Stimulated activated CD8-positive, alpha-beta memory T cell treated with anti-CD3 and anti-CD28 coated beads, Interleukin-15, amount 100 ng/mL, for 24 hours (primary cell): ENCODE measurements at regions not wholly inside any gene's neighbourhood (a gene's known extent, or its start where the extent isn't known, plus 50 kb on each side); places are given as distances from the start of the nearest gene placed in this dataset.
"Not testable (repeated sequence)": the region's sequence is repeated elsewhere in the genome, so short reads cannot be mapped to it uniquely, and the experiment has no call there.

Experiments
- DNase-seq: peaks from one replicate; pipeline ENCODE4 v3.0.0-alpha.2; 2020; ENCODE audit warnings: low read depth

DNA sequence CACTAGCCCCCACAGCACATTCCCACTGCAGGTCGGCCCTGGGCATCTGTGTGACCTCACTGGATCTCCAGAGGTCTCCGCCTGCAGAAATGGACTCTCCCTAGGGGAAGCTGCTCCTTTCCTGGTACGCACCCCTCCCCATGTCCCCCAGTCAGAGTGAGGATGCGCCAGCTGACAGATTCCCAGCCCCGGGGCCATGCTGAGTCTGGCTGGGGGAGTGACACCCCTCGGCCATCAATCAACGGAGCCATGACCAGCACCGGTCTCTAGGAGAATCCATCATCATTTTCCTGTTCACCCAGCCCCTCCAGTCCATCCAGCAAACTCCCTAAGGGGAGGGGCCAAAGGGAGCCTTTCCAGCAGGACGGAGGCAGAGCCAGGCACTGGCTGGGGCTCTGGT, 68.7 kb upstream of the PAX7 start:
- DNase-seq, result no peak

- DNase-seq, result no peak
Observed at GRCh38 chr1:18564676-18565075, 66.0 kb upstream of the PAX7 start.

DNA sequence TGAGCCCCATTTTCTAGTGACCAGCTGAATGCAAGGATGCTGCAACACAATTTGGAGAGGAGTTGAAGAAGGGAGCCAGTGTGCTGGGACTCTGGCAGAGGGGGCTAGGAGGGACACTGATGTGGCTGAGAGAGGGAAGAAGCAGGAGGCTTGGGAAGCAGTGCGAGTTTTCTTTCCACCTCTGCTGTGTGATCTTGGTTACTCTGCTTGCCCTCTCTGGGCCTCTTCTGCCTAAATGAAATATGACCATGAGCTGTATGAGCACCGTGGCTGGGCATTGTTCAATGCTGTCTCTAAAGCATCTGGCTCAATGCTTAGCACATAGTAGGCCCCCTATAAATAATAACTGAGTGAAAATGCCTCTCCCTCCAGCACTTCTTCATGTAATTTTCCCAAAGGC, 65.3 kb upstream of the PAX7 start:
- DNase-seq, result no peak

DNA sequence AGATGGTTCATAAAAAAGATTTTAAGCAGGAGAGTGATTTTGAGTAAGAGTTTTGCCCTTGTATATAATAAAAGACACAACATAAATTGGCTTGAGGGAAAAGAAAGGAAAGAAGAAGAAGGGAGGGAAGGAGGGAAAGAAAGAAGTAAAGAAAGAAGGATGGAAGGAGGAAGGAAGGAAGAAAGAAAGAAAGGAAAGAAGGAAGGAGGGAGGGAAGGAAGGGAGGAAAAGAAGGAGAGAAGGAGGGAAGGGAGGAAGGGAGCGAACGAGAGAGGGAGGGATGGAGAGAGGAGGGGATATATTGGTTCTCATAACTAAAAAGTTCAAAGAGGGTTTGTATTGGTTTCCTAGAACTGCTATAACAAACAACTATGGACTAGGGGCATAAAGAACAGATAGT, 62.2 kb upstream of the PAX7 start:
- DNase-seq, result no peak

DNA sequence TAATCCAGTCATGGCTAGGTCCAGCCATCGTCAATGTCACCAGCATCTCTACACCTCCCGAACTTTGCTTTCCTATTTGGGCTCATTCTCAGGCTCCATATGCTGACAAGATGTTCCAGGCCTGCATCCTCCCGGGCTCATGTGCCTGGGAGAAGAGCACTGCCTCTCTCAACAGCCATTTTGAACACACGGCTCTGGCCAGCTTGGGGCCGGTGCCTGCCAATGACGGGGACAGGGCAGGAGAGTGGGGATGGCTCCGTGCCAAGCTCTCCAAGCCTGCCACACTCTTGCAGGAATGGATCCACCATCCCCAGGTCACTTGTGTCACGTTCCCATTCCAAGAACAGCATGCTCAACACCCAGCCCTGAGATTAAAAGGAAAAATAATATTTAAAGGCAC, 61.4 kb upstream of the PAX7 start:
- DNase-seq, result no peak

DNA sequence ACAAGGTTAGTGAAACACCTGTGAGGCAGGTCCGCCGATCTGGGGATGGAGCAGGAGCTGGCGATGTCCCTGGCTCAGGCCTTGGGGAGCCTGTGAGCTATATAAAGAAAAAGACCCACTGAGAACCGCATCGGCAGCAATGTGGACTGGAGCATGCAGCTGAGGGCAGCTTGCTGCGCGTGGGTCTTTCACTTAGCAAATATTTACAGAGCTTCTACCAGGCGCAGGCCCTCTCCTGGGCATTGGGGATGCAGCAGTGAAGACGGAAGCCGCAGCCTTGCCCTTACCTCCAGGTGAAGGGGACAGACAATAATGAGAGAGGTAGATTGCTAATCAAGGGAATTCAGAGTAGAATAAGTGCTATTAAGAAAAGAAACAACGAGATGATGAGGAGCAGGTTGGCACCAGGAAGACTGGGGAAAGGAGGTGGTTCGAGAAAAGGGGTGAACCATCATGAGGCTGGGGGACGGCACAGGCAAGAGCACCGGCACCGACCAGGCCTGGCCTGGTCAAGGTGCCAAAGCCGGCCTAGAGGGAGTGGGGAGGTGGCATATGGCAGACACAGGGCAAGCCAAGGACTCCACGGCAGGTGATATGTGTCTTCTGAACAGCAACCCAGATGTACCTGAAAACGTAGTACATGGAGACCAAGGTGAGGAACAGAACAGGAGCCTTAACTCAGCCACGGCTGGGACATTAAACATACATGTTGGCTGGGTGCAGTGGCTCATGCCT, 60.7 kb upstream of the PAX7 start:
- no peak for DNase-seq

DNA sequence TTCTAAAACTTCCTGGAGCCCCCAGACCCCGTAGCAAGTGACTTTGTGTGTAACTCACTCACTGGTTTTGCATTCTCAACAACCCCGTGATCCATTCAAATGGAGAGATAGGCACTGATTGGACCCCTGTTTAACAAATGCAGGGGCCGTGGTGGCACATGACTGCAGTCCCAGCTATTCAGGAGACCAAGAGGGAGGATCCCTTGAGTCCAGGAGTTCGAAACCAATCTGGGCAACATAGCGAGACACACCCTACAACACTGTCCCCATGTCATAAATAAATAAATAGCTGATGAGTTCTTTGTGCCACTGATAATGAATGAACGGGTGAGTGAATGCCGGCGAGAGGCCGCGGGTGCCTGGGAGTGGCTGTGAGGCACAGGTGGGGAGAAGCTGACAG, 59.4 kb upstream of the PAX7 start:
- no peak for DNase-seq

DNA sequence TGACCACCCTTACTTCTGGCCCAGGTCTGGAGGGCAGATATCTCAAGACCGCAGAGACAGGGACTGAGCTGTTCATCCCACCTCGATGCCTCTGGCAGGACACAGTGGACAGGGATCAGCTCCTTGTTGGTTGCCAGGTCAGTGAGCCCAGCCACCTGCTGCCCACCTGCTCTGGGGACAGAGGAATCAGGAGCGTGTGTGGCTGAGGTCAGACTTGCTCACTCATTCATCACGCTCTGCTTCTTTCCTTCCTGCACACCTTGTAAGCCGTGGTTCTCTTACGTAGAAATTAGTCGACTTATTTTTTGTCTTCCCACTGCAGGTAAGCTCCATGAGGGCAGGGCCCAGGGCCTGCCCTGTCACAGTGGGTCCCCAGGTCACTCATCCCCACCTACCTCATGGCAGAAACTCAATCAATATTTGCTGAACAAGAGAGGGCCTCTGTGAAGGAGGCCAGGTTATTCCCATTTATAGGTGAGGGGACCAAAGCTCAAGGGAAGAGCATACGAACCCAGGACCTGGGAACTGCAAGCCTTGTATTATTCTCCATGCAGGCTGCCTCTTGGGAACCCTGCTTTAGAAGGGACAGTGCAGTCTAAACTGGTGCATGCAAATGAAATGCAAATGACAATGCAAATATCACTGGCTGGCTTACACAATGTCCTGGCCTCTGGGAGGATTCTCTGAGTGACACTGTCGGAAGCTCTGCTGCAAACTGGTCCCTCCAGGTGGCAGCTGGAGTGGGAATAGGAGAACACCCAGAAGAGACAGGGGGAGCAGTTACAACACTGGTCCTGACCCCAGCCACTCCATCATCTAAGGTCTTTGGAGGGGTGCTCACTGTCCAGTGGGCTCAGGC, 58.4 kb upstream of the PAX7 start:
- no peak for DNase-seq

DNA sequence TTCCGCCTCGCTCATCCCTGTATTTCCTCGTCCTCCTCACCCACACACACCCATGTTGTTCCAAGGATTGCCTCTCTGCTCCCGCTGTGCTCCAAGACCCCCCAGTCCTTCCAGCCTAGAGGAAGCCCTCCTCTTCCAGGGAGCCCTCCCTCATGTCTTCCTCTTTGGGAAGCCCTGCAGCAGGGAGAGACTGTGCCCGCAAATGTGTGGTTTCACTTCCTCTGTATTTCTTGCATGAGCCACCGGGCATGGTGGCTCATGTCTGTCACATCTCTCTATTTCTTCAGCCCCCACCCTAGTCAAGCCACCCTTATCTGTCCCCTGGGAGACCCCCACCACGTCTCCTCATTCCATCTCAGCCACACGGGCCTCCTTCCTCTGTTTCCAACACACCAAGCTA, 57.5 kb upstream of the PAX7 start:
- no peak for DNase-seq

GRCh38 chr1:18574754-18575153, 55.9 kb upstream of the PAX7 start:
- DNase-seq, result no peak

DNA sequence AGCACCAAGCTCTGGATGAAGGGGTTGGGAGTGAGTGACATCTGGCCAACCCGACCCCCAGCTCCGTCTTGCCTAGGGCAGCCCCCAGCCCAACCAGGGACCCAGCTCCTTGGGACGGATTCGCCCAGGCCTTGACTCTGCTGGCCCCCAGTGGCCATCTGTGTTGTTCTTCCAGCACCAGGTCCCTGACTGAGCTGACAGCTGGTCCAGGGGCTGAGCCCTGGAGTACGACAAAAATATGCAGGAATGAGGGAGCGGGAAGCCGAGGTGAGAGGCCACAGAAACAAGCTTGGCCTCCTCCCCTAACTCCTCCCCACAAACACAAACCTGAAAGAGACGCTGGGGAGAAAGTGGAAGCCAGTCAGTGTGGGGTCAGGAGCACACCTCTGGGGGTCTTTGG, 55.0 kb upstream of the PAX7 start:
- peak; percentile 23 for DNase-seq

DNA sequence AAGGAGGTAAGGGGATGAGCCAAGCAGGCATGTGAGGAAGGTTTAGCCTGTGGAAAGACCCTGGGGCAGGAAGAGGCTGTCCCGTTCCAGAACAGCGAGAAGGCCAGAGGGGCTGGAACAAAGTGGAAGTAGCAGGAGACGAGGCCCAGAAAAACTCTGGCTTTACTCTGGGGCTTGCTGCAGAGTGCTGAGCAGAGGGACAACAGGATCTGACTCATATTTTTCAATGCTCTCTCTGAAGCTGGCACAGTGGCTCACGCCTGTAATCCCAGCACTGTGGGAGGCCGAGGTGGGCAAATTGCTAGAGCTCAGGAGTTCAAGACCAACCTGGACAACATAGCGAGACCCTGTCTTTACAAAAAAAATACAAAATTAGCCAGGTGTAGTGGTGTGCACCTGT, 52.4 kb upstream of the PAX7 start:
- DNase-seq, result no peak

DNA sequence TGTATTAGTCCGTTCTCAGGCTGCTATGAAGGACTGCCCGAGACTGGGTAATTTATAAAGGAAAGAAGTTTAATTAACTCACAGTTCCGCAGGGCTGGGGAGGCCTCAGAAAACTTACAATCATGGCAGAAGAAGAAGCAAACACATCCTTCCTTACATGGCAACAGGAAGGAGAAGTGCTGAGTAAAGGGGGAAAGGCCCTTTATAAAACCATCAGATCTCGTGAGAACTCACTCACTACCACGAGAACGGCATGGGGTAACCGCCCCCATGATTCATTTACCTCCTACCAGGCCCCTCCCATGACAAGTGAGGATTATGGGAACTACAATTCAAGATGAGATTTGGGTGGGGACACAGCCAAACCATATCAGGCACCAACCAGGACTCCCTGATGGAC, 51.4 kb upstream of the PAX7 start:
- not testable (repeated sequence) for DNase-seq

- no peak for DNase-seq
Observed at GRCh38 chr1:18580047-18580446, 50.6 kb upstream of the PAX7 start.

DNA sequence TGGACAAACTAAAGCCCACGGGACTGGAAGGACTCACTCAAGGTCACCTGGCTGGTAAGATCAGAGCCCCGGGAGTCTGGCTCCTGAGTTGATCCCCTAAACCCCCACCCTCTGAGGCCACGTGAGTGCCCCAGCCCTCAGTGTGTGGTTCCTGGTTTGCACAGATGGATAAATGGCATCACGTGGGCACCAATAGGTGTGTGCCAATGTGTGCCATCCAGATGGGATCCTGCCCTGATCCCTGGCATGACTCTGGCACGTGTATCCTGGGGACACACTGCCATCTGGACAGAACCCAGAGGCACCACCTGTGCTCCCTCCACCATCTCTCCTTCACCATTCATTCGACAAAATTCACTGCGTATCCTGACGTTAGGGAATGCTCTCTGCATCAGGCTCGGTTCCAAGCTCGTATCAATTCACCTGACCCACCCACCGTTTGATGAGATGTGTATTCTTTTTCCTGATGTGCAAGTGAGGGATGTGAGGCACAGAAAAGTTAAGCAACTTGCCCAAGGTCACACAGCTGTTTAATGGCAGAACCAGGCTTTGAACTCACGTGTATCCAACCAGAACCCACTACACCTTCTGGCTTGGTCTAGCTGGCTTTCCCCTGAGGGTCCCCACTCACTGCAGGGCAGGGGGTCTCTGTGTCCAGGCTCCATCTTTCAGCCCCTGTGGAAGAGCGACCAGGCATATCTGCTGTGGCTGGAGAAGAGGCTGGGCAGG, 49.8 kb upstream of the PAX7 start:
- DNase-seq, result no peak
